ENCODE measurements at regions not wholly inside any gene's neighbourhood (a gene's known extent, or its start where the extent isn't known, plus 50 kb on each side); places are given as distances from the start of the nearest gene placed in this dataset.

DNA sequence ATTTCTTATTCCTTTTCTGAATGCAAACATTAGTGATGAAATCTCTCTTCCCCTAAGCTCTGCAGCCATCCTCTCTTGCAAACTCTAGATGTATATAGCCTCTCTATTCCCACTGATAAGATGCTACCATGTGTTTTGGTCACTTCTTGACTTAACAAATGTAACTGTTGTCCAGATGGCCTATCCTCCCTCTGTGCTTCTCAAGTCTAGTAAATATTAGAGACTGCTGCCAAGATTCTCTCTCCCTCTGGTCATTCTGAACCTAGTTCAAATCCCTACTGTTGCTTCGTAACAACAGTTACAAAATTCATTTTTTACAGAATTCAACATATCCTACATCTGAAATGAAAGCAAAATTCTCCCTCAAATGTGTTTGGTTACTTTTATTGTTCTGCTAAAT, 156.6 kb downstream of the TXNL1 start:
- no peak for DNase-seq (ENCODE audit: low read depth in 1 of 2, low spot score in 1 of 2)
- in situ Hi-C loops (cut with HindIII; ENCODE audit: low pct_unique_long_range_greater_than_20kb, low sequenced_read_pairs): no loop called here
- no peak for TF ChIP-seq JUND (IDR thresholded peaks at IDR 0.05; ENCODE audit: low read depth)

DNA sequence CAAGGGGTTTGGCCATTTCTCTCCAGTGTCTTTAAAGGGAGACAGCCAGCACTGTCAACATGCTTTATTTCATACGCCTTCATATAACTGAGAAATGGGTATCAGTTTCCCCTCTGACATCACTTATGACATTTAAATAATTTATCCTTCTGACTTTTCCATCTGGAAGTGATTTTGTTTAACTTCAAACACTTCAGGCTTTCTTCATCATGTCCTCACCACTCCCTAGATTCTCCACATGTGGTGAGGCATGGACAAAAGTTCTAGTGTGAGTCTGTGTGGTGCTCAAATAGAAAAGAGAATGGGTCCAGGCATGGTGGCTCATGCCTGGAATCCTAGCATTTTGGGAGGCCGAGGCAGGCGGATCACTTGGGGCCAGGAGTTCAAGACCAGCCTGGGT, 158.6 kb downstream of the TXNL1 start:
- in situ Hi-C loops (cut with HindIII; ENCODE audit: low pct_unique_long_range_greater_than_20kb, low sequenced_read_pairs): no loop called here
- TF ChIP-seq JUND (IDR thresholded peaks at IDR 0.05; ENCODE audit: low read depth): no peak
- DNase-seq (ENCODE audit: low read depth in 1 of 2, low spot score in 1 of 2): no peak

DNA sequence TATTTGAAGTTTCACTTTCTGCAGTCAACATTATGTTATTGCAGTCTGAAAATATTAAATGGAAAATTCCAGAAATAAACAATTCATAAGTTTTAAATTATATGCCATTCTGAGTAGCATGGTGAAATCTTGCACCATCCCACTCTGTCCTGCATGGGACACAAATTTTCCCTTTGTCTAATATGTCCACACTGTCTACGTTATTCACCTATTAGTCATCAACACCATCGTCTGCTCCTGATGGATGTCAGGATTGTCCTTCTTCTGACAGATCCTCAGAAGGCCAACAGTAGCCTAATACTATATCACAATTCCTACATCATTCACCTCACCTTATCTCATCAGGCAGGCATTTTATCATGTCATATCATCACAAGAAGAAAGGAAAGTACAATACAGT, 163.1 kb downstream of the TXNL1 start:
- no peak for TF ChIP-seq JUND (IDR thresholded peaks at IDR 0.05; ENCODE audit: low read depth)

DNA sequence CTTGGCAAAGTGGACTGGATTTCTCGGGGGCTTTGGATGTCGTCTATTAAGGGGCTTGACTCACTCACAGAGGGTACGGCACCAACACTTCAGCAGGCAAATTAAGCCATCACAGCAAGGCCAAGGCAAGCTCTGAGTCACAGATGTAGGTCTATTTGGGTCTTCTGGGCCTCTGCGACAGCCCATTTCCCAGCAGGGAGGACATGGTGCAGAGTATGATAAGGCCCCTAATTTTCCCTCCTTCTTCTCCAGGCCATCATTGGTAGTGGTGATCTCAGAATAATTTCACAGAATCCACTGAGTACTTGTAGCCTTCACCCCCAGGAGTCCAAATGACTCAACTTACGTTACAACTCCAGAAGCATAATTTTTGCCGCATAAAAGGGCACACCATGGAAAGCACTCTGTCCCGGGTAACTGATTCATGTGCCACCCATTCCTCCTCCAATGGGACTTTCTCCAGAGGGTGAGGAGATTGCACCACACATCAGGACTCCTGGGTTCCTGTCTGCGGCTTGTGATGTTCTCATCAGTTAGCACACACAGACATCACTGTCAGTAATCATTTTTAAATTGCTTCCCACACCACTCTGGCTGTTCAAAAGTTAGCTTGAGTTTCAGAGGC, 164.9 kb downstream of the TXNL1 start:
- no peak for TF ChIP-seq JUND (IDR thresholded peaks at IDR 0.05; ENCODE audit: low read depth)
- no peak for DNase-seq (ENCODE audit: low read depth in 1 of 2, low spot score in 1 of 2)
- in situ Hi-C loops (cut with HindIII; ENCODE audit: low pct_unique_long_range_greater_than_20kb, low sequenced_read_pairs): no loop called here

More for the DNA sequence above, 163.1 kb downstream of the TXNL1 start:
- no peak for DNase-seq (ENCODE audit: low read depth in 1 of 2, low spot score in 1 of 2)
- in situ Hi-C loops (cut with HindIII; ENCODE audit: low pct_unique_long_range_greater_than_20kb, low sequenced_read_pairs): no loop called here

DNA sequence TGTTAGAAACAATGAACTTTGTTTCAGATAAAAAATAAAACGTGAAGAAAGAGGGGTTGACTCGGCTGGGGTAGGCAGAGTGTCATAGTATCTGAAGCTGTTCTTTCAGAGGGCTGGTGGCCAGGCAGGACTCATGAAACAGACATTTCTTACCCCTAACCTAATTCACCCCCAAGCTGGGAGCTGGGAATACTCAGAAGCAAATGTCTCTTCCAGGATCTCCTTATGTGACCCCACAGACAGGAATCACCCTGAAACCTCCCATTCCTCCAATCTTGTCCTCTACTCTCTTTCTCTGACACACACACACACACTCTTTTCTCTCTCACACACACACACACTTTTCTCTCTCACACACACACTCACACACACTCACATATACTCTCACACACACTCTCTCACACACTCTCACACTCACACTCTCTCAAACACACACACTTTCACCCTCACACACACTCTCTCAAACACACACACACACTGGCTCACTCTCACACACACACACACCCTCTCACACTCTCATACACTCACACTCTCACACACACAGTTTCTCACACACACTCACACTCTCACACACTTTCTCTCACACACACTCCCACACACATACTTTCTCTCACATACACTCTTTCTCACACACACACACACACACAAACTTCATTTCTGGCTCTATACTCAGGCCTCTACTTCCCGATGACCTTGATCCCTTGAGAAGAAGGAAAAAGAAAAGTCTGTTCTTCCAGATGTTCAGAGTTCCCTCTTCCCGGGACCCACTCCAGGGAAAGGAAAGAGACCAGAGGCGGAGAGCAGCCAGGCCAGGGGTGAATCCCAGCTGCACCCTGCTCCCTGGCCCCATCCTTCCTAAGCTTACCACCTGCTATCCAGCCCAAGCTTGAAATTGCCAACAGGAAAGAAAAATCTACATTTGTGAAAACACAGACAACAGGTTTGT, 167.7 kb downstream of the TXNL1 start:
- in situ Hi-C loops (cut with HindIII; ENCODE audit: low pct_unique_long_range_greater_than_20kb, low sequenced_read_pairs): no loop called here
- no peak for TF ChIP-seq JUND (IDR thresholded peaks at IDR 0.05; ENCODE audit: low read depth)
- no peak for DNase-seq (ENCODE audit: low read depth in 1 of 2, low spot score in 1 of 2)

- in situ Hi-C loops (cut with HindIII; ENCODE audit: low pct_unique_long_range_greater_than_20kb, low sequenced_read_pairs): no loop called here
- no peak for DNase-seq (ENCODE audit: low read depth in 1 of 2, low spot score in 1 of 2)
- TF ChIP-seq JUND (IDR thresholded peaks at IDR 0.05; ENCODE audit: low read depth): no peak
Observed at GRCh38 chr18:56469582-56469981, 168.8 kb downstream of the TXNL1 start.

DNA sequence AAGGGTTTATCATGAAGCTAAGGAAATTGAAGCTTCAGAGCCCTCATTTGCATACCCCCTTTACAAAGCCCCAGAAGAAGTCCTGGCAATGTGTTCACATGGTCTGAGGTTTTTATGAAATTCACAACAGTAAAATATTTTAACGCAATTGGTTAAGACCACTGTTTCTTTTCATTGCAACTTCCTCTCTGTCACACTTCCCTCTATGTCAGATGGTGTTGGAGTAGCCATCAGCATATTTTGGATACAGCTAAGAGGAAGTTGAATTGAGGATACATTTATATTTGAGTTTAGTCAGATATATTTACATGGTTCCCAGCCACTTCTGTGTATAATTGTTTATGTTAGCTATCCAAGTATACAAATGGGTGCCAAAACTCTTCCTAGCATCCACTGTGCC, 170.0 kb downstream of the TXNL1 start:
- in situ Hi-C loops (cut with HindIII; ENCODE audit: low pct_unique_long_range_greater_than_20kb, low sequenced_read_pairs): no loop called here

DNA sequence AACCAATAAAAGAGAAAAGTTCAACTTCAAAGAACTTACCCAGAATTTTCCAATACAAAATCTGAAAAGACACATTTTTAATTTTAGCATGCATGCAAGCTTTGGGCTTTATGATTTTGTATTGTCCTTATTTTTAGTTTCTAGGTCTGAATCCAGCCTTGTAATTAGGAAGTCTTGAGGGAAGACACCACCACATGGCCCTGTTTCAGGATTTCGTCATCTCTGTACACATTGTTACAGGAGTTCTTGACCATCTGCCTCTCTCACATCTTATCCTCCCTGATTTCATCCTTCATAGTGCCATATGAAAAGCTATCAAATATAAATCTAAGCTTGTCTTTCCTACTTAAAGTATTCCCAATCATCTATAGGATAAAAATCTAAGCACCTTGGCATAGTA, 176.1 kb downstream of the TXNL1 start:
- in situ Hi-C loops (cut with HindIII; ENCODE audit: low pct_unique_long_range_greater_than_20kb, low sequenced_read_pairs): no loop called here
- no peak for TF ChIP-seq JUND (IDR thresholded peaks at IDR 0.05; ENCODE audit: low read depth)
- no peak for DNase-seq (ENCODE audit: low read depth in 1 of 2, low spot score in 1 of 2)

More for the DNA sequence above, 170.0 kb downstream of the TXNL1 start:
- DNase-seq (ENCODE audit: low read depth in 1 of 2, low spot score in 1 of 2): no peak
- no peak for TF ChIP-seq JUND (IDR thresholded peaks at IDR 0.05; ENCODE audit: low read depth)

DNA sequence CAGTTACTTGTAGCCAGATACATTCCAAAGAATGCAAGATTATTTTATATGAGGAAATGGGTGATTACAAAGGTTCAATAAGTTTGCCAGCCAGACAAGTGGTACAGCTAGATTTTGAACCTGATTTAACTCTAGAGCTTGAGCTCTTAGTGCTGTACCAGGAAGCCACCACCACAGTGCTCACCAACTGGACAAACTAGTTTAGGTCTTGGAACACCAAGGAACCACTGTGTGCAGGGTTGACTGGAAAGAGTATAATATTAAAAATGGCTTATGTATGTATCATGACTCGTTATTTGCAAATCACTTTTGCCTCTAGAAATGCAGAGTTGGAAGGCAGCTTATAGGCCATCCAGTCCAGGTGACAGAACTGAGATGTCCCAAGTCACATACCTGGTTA, 177.2 kb downstream of the TXNL1 start:
- in situ Hi-C loops (cut with HindIII; ENCODE audit: low pct_unique_long_range_greater_than_20kb, low sequenced_read_pairs): no loop called here
- no peak for TF ChIP-seq JUND (IDR thresholded peaks at IDR 0.05; ENCODE audit: low read depth)
- DNase-seq (ENCODE audit: low read depth in 1 of 2, low spot score in 1 of 2): peak in 1 of 2 experiments; percentile 37

DNA sequence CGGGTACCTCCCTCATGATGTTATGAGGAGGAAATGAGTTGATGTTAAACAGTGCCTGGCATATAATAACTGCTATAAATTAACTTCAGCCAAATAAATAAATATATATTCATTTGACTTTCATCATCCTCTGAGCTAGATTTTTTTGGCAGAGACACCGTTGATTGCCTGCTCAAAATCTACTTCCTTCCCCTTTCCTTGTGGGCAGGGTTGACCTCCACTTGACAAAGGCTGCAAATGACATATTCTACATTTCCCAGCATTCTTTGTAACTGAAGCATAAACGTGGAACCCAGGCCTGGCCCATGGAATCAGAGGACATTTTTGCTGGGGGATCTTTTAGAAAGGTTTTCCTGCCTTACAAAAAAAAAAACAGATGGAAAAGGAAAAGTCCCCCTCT, 177.8 kb downstream of the TXNL1 start:
- TF ChIP-seq JUND (IDR thresholded peaks at IDR 0.05; ENCODE audit: low read depth): no peak
- in situ Hi-C loops (cut with HindIII; ENCODE audit: low pct_unique_long_range_greater_than_20kb, low sequenced_read_pairs): no loop called here
- DNase-seq (ENCODE audit: low read depth in 1 of 2, low spot score in 1 of 2): no peak

DNA sequence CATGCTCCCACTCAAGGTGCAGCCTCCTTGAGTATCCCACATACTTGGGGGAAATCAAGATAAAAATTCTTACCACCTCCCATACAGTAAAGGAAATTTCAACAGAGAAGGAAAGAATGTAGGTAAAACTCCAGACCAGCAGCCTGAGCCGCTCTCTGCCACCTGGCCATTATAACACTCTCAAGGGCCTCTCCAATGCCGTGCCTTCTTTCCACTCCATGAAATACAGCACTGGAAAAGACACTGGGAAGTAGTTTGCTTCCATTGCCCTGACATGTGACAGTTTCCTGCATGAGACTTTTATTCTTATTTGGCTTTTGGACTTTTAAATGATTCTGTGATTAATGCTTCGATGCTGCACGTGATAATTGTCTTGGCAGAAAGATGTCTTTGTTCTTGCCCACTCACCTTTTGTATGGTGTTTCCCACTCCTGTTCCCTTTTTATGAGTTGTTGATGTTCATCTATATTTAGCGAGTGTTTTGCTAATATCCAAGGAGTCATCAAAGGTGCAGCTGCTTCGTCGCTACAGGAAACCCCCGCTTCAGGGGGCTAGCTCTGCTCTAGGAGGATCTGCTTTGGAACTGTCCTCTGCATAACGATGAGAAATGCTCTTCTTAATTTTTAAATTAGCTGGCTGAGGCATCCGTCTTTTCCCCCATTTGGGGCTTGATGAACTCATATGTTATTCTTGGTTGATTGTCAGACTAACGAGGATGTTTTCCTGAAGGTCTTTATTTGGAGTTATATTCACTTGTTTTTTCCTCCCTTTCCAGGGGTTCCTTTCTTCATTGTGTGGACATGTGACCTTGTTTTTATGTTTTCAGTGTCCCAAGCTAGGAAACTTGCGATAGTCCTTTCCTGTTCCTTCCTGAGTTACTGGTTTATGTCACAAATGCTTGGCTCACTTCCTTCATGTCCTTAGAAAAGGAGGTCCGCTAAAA, 179.4 kb downstream of the TXNL1 start:
- no peak for DNase-seq (ENCODE audit: low read depth in 1 of 2, low spot score in 1 of 2)
- in situ Hi-C loops (cut with HindIII; ENCODE audit: low pct_unique_long_range_greater_than_20kb, low sequenced_read_pairs): no loop called here
- no peak for TF ChIP-seq JUND (IDR thresholded peaks at IDR 0.05; ENCODE audit: low read depth)

GRCh38 chr18:56455874-56456273, 182.5 kb downstream of the TXNL1 start:
- DNase-seq (ENCODE audit: low read depth in 1 of 2, low spot score in 1 of 2): no peak
- in situ Hi-C loops (cut with HindIII; ENCODE audit: low pct_unique_long_range_greater_than_20kb, low sequenced_read_pairs): no loop called here
- TF ChIP-seq JUND (IDR thresholded peaks at IDR 0.05; ENCODE audit: low read depth): no peak
